ENCODE measurements at regions not wholly inside any gene's neighbourhood (a gene's known extent, or its start where the extent isn't known, plus 50 kb on each side); places are given as distances from the start of the nearest gene placed in this dataset.

DNA sequence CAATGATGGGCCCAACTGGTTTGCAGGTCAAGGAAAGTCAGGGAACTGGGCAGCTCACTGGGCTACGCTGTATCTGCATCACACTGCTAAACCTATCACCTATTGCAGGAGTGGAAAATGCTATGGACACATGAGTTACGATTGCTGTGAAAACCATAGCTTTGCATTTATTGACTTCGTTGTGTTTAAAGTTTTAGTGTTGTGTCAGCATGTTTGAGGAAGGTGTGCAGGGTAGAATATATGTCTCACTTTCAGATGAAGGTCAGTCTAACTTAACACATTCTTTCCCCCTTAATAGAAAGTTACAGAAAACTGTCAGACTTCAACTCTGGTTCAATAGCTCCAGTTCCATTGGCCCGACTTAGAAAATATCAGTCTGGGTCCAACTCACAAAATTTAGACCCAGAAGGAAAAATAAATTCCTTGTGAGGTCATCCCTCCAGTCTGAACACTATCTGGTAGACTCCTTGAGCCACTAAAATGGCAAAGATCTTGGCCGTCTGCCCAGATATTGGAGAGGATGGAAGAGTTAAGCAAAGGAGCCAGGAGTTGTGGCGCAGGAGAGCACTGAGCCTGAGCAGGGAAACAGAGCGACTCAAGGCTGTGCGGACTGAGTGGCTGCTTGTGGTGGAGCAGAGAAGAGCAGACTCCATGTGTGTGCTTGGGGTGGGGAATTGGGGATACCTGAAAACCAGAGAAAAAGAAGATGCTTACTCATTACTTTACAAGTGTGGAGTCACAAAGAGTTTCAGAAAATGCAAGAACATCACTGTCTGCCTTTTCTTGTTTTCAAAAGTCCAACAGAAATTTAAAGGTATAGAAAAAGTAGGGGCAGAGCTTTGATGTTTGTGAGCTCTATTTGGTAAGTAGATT lies 518.5 kb downstream of the FGF9 start:
- DNase-seq (ENCODE audit: low spot score), result no peak

DNA sequence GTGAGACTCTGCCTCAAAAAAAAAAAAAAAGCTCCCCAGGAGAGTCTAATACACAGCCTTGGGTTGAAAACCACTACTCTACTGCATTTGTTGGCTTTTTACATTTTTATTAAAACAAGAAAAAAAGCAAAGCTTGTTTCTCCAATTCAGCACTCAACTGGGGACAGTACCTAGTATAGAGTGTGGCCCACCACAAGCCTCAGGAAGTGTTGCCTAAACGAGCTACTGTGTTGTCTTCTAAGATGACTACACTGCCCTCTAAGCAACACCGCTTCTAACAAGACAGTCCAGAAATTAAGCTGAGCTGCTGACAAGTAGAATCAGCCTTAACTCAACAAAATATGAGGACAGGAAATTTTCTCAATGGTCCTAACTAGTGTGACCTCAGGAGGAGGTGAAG lies 522.2 kb downstream of the FGF9 start:
- DNase-seq (ENCODE audit: low spot score), result no peak

DNA sequence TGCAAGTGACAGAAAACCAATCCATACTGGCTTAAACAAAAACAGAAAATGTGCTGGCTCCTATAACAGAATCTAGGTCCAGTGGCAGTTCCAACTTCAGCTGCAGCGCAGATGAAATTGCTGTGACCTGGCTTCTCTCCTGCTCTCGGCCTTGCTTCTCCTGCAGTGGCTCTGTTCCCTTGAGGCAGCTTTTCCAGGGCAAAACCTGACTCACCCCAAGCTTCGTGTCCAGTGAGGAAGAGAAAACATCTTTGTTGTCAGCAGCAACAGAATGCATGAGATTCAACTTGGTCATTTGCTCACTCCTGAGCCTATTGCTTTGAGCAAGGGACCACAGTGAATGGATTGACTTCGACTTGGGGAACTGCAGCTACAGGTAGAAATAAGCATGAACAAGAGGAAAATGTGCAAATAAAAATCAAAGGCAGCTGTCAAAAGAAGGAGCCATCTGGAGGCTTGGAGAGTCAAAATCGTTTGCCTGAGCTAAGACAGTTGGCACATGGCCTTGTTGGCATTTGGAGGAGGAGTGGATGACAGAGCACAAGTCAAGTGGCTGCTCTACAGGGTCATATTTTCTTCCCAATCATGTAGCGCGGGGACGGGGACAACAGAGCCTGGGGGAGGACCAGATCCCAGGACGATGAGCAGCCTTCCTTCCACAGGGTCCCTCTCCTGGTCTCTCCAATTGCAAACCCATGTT lies 523.4 kb downstream of the FGF9 start:
- no peak for DNase-seq (ENCODE audit: low spot score)

DNA sequence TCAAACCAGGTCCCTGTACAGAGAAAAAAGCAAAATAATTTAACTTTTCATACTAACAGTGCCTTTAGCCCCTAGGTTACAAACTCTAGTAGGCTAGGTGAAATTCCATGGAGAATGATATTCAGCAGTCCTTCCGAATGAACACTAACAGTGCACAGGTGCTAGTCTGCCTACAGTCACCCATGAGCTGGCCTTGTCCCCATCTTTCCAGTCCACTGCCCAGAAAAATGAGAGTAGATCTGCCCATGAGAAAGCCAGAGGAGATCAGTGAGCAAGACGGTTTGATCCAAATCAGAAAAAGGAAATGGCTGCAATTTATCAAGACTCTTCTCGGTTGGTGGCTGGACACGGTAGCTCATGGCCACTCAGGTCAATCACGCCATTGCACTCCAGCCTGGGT lies 524.9 kb downstream of the FGF9 start:
- DNase-seq (ENCODE audit: low spot score), result no peak

DNA sequence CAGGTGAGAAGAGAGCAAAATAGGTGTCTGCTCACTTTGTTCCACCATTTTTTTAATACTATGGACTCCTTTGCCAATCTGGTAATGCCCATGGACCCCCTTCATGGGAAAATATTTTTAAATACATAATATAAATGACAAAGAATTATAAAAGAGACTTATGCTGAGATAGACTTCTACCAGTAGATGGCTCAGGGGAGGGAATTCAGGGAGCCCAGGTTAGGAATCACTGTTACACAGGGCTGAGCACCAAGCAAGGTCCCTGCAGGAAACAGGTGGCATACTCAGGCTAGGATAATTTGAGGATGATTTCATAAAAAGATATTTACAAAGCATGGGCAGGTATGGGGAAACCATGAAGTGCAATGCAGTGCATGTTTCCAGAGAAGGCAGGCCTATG lies 525.9 kb downstream of the FGF9 start:
- no peak for DNase-seq (ENCODE audit: low spot score)

DNA sequence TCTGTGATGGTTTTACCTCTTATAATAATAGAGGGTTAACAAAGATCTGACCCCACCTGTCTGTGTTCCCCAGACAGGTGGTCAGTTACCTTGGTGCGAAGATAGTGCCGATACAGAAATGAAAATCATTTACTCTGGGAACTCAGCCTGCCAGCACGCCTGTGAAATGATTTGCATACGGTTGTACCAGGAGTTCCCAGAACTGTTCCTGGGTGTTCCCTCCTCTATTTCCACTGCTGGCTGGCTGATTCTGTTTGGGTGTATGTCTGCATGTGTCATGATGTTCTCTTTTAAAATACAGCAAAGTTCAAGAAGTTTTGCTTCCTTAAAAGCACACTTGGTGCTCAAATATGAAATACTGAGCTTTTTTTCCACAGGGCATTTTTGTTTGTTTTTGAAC lies 527.1 kb downstream of the FGF9 start:
- no peak for DNase-seq (ENCODE audit: low spot score)

DNA sequence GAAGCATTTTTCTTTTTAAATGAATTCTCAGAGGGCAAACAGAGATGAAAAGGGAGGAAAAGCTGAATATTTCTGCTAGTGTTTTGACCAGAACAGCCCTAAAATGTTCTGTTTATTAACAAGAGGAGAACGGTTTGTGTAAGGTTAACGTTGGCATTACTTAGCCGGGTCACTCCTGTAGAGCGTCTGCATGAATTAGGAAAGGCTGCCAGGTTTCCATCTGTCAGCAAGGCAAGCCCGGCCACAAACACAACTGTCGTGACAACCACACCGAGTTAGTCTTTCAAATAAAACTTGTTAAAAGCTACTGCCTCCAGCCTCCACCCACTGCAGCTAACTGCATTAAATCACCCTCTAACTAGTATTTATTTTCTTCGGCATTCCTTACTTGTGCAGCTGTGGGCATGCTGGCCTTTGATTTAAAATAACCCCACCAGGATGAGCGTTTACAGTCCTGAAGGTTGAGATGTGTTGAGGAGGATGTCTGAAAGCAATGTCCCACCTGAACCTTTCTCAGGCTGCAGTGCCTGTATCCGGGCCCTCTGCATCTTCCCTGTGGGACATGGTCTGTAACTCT lies 527.9 kb downstream of the FGF9 start:
- peak; percentile 20 for DNase-seq (ENCODE audit: low spot score)

DNA sequence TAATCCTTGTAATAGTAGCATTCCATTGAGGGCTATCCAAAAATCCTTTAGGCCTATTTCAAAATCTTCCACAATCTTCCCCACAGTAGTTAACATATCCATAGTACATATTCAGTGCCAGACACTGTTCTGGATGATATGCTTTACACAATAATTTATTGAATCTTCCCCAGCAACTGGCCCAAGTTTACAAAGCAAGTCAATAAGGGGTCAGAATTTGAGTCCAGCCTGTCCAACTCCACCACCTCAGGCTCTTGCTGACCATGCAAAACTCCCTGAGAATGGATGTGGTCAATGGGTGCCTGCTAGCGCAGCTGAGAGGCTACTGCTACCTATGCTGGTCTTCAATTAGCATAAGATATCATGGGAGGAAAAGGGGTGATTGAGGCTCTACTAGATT lies 529.6 kb downstream of the FGF9 start:
- DNase-seq (ENCODE audit: low spot score), result no peak

DNA sequence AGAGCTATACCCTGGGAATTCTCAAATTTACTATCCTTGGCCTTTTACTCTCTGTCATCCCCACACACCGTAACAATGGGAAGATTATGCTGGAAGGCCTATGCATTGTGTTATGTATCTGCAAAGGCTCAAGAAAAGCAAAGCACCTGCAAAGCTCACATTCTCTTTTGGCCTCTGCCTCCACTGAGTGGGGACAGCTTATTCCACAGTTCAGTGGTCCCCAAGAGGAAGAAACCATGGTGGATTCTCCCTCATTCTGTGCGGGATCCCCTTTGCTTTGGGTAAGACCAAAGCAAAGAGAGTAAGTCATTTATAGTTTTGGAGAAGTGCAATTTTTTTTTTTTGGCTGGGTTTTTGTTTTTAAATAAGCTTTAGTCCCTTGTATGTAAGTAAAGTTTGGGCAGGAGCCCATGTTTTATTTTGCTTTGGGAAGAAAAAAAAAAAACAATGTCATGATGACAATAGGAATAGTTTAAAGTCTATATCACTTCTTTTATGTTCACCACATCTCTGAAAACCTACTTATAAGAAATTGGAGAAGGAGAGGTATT lies 530.6 kb downstream of the FGF9 start:
- no peak for DNase-seq (ENCODE audit: low spot score)

DNA sequence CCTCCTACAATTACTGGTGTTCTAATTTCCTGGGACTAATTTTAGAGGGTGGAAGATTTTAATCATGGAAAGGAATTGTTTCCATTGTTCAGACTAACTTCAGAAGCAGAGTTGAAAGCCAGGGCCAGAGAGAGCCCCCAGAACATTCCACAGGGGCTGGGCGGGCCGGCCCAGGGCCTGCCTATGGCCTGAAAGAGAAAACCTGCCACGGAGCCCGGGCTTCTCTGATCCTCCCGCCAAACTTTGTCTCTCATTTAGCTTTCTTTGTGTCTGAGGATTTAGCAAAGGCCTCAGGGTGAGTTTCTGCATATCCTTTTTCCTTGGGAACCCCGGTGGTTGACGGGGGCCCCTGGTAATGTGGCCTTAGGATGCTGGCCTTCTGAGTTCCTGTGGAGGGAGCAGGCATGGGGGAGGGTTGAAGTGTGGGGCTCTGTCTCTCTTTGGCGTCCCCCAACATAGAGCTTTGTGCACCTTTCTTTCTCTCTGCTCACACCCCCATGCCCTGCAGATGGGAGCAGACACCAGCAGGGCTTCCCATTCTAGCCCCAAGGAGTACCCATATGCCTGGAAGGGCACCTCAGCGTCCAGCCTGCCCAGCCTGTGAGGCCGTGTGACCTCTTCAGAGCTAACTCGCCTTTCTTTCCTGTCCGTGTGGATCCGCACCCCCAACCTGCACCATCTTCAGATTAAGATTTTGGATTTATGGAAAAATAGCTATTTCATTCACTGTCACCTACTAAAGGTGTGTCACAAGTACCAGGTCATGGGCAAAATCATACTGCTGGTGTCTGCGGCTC lies 539.5 kb downstream of the FGF9 start:
- no peak for DNase-seq (ENCODE audit: low spot score)

DNA sequence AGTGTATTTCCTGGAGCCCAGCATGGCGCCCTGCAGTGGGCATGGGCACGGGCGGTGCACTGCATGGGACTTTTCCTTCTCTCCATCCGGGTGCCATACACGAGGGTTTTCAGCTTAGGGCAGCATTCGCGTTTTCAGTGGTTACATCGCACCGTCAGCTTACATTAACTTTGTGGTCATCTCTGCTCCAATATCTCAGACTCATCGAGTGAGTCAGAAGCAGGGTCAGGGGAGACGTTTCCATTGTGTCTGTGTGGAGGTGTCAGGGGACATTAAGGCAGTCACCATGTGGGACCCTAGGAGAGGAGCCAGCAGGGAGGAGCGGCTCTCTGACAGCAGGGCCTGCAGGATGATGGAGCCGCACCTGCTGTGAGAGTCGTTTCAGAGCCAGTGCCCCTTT lies 541.0 kb downstream of the FGF9 start:
- no peak for DNase-seq (ENCODE audit: low spot score)

DNA sequence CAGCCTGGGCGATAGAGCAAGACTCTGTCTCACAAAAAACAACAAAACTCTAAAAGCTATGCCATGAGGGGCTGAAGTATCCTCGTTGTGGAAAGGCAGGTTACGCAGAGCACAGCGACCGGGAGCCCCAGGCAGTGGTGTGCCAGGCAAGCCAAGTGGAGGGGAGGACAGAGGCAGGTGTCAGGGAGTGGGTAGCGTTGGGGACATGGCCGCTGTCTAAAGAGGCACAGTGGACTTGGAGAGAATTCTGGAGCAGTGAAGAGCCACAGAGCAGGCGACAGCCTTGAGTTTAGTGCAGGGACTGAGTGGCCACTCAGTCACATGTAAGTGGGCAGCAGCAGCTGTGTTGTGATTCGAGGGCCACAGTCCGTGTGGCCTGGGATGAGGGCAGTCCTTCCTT lies 541.7 kb downstream of the FGF9 start:
- DNase-seq (ENCODE audit: low spot score), result no peak

DNA sequence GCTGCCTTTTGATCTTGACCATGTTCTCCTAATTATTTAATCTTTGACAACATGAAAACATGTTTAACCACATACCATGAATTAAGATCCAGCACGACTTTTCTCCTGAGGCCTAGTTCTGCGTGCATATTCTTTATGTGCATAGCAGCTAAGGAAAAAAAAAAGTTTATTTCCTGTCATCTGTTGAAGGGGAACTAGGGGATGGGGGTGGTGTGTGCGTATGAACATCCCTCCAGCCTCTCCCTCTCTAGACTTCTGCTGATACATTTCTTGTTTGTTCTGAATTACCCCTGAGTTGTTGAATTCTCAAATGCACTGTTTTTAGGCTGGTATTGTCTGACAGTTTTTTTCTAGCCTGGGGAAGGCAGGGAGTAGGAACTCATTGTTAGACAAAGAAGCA lies 543.3 kb downstream of the FGF9 start:
- DNase-seq (ENCODE audit: low spot score), result no peak

DNA sequence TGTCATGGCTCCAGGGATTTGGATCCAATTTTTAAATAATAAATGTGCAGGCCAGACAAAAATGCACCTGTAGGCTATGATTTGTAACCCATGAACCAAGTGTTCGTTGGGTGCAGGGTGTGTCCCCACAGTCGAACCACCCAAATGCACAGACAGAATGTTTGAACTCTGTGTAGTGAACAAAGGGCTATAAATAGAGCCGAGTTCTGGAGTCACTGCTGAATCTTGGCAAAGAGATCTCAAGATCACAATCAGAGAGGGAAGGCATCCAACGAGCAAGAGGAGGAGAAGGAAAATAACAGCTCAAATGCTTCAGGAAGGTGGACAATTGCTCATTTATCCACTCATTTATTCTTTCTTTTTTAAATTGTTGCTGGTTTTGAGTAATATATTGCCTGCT lies 547.9 kb downstream of the FGF9 start:
- DNase-seq (ENCODE audit: low spot score), result no peak

DNA sequence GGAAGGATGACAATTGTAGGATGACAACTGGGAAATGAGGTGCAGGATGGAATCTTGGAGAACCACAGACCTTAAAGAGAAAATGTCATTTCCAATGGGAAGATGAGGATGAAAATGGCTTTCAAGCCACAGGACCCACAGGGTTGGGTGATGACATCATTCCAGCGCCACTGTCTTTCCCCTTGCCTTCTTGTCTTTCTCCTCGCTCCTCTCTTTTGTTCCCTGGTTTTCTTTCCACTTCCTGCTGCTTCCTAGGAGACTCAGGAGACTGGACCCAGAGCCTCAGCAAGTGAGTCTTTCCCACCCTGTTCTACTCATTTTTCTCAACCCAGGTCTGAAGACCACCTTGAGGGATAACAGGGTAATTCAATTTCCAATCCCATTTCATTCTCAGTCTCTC lies 548.8 kb downstream of the FGF9 start:
- DNase-seq (ENCODE audit: low spot score), result no peak

DNA sequence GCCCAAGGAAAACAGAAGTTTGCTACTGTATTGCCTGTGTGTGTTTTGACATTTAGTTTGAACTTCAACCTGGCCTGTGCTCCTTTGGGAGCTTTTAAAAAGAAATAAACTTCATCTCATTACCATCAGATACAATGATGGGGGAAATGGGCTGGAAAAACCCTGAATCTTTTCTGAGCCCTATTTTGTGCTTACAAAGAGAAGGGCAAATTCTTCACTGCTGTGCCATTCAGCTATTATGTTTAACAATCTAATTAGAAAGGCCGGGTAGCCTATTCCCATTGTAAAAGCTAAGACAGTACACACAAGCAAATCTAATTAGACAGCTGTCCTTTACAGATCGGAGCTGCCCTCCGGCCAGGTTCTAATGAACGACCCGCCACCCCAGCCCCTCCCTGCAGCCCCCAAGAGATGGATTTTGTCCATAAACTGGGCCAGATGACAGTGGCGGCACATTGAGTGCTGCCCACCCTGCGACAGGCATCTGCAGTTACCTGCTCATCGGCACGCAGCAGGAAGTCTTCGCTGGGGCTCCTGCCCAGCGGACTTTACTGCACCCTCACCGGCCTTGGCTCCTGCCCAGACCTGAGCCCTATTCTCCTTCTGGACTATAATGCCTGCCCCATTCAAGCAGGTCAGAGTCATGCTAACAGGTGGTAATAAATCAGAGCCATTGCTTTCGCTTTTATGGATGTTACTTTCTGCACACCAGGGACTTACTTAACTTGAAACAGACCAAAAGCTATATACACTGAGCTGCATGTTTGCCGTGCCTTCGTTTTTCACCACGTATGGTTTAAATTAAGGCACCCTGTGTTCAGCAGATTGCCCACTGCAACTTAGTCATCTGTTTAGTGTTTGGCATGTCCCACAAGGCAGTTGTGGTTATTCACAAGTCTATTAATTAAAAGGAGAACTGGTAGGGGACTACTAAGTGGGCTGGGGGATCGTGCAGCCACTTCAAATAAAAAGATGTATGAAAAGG lies 549.6 kb downstream of the FGF9 start:
- no peak for DNase-seq (ENCODE audit: low spot score)

DNA sequence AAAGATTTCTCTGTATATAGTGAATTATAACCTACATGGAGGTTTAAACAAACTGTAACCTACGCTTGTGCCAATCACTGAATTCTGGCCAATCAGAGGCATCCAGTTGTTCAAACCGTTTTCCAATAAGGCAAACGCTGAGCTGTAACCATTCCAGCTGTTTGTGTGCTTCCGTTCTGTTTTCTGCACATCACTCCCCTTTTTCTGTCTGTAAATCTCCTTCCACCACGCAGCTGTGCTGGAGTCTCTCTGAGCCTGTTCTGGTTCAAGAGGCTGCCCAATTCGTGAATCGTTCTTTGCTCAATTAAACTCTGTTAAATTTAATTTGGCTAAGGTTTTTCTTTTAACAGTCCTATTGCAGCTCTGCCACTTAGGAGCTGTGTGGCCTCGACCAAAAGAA lies 552.5 kb downstream of the FGF9 start:
- DNase-seq (ENCODE audit: low spot score), result no peak

DNA sequence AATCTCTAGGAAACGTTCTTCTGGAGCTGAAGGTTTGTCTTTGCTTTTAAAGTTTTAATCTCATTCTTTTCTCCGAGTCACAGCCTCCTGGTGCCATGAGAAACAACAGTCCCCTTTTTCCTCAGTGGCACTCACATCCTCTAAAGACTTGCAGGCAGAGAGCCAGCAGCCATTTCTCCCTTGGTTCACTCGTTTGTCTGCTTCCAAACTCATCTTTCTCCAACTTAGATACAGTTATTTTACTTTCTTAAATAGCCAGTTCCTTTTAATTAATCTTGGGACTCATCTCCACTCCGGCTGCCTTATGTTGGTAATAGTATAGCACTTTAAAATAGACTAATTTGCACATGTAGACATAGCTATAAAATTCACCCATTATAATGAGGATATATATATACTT lies 555.2 kb downstream of the FGF9 start:
- no peak for DNase-seq (ENCODE audit: low spot score)

DNA sequence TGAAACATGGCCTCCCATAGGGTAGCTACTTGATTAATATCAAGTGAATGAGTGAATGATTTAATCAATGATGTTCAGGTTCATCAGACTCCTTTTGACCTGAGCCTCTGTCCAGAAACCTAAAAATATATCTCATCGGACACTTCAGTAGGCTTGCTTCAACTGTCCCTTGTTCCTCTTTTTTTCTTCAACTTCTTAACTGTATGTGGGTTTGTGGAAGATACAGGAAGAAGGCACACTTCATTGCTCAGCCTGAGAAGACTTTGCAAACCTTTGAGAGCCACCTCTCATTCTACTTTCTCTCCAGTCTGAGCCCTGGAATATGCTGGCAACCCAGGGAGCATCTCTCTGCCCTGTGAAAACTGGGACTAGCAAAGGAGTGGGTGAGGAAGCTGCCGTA lies 557.0 kb downstream of the FGF9 start:
- DNase-seq (ENCODE audit: low spot score), result no peak

DNA sequence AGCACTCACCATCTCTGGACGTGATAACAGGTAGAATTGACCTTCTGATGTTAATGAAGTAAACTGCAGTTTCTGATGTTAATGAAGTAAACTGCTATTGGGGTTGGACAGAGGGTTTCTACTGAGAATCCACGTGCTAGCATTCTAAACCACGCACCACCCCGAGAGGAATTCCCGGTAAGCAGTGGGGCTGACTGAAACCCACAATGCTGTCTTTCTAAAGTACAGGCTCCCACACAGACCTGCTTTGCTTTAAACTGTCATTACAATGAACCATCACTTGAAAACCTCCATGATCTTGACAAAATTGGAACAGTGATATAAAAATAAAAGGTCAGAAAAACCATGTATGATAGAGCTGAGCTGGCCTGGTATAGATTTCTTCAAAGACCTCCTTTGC lies 559.0 kb downstream of the FGF9 start:
- DNase-seq (ENCODE audit: low spot score), result no peak

DNA sequence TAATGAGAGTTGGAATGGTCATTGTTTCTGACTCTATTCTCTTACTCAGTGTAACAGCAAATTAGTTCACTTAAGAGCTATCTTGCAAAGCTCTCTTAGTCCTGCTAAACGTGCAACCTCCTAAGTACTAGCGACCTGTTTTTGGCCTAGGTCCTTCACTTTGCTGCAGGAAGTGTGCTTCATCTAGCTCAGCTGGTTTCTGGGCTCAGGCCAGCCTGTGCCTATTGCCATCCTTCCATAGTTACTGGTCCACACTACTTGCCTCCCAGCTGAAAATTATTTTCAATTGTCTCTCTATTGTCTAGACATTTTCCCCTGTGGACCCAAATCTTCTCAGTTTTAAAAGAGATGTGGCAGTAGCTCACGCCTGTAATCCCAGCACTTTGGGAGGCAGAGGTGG lies 561.3 kb downstream of the FGF9 start:
- DNase-seq (ENCODE audit: low spot score), result no peak
